ENCODE measurements at regions not wholly inside any gene's neighbourhood (a gene's known extent, or its start where the extent isn't known, plus 50 kb on each side); places are given as distances from the start of the nearest gene placed in this dataset.

- TF ChIP-seq RAD21 (IDR thresholded peaks at IDR 0.05; ENCODE audit: low read depth), result no peak
- no peak for TF ChIP-seq CTCF (IDR thresholded peaks at IDR 0.05 in 2 of 3, conservative IDR thresholded peaks at IDR 0.05 in 1 of 3; ENCODE audit: borderline replicate concordance in 1 of 3, insufficient read depth in 1 of 3, low read depth in 2 of 3, low read length in 2 of 3)
- TF ChIP-seq POLR2AphosphoS5 (IDR thresholded peaks at IDR 0.05; ENCODE audit: low read depth, low read length), result no peak
- TF ChIP-seq YY1 (IDR thresholded peaks at IDR 0.05; ENCODE audit: extremely low read depth, insufficient replicate concordance, low read depth, low read length), result no peak
- TF ChIP-seq SP1 (IDR thresholded peaks at IDR 0.05; ENCODE audit: low read depth), result no peak
Measured at GRCh38 chr1:103424650-103425049, 100.8 kb upstream of the RNPC3 start.

Measured in HCT116 (cell line).